NB4 (cell line): ENCODE measurements at regions not wholly inside any gene's neighbourhood (a gene's known extent, or its start where the extent isn't known, plus 50 kb on each side); places are given as distances from the start of the nearest gene placed in this dataset.

Experiments
- MYC ChIP-seq: IDR thresholded peaks from 2 replicates; pipeline ENCODE4 v1.6.1; 2011; ENCODE audit warnings: low read depth, low read length
- POLR2A ChIP-seq: IDR thresholded peaks from 2 replicates; pipeline ENCODE4 v1.6.1; 2011; ENCODE audit warnings: mild to moderate bottlenecking; ENCODE audit not compliant: insufficient read length; ENCODE audit errors: extremely low read depth
- TF ChIP-seq, protein P1 (sequence below): IDR thresholded peaks from one replicate; pipeline ENCODE4 v1.5.1; 2012; ENCODE audit warnings: low read depth, low read length

GRCh38 chr10:130894471-130894870 is 417.1 kb downstream of the TCERG1L start:
- TF ChIP-seq POLR2A, result no peak
- TF ChIP-seq, protein P1, sequence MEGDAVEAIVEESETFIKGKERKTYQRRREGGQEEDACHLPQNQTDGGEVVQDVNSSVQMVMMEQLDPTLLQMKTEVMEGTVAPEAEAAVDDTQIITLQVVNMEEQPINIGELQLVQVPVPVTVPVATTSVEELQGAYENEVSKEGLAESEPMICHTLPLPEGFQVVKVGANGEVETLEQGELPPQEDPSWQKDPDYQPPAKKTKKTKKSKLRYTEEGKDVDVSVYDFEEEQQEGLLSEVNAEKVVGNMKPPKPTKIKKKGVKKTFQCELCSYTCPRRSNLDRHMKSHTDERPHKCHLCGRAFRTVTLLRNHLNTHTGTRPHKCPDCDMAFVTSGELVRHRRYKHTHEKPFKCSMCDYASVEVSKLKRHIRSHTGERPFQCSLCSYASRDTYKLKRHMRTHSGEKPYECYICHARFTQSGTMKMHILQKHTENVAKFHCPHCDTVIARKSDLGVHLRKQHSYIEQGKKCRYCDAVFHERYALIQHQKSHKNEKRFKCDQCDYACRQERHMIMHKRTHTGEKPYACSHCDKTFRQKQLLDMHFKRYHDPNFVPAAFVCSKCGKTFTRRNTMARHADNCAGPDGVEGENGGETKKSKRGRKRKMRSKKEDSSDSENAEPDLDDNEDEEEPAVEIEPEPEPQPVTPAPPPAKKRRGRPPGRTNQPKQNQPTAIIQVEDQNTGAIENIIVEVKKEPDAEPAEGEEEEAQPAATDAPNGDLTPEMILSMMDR, result no peak
- no peak for TF ChIP-seq MYC
